OCI-LY1 (cell line): ENCODE measurements at regions not wholly inside any gene's neighbourhood (a gene's known extent, or its start where the extent isn't known, plus 50 kb on each side); places are given as distances from the start of the nearest gene placed in this dataset.

Experiments used
- H2AFZ ChIP-seq: fragments of 200-600 bp; sonication (generic), shearing (Covaris generic); 2 replicates; pipeline ENCODE4 v1.6.0; 2014; ENCODE audit warnings: antibody characterized with exemption, mild to moderate bottlenecking, low read length
- H3F3A ChIP-seq: fragments of 200-600 bp; sonication (generic), shearing (Covaris generic); 2 replicates; pipeline ENCODE4 v1.6.0; 2014; ENCODE audit warnings: mild to moderate bottlenecking, antibody characterized with exemption, low read length, moderate library complexity; ENCODE audit not compliant: insufficient read depth
- H3K27ac ChIP-seq: fragments of 200-600 bp; sonication (generic); 2 replicates; pipeline ENCODE4 v1.5.1; 2014; ENCODE audit warnings: low read length, mixed run types, mild to moderate bottlenecking, low read depth; ENCODE audit not compliant: poor library complexity, severe bottlenecking
- H3K27me3 ChIP-seq: fragments of 200-600 bp; sonication (generic); 2 replicates; pipeline ENCODE4 v1.6.0; 2014; ENCODE audit warnings: antibody characterized with exemption, mild to moderate bottlenecking, low read length, moderate library complexity; ENCODE audit not compliant: insufficient read depth
- H3K36me3 ChIP-seq: fragments of 200-600 bp; sonication (generic); 2 replicates; pipeline ENCODE4 v1.6.1; 2014; ENCODE audit warnings: mild to moderate bottlenecking, antibody characterized with exemption, low read length, moderate library complexity, mixed read lengths; ENCODE audit not compliant: insufficient read depth
- H3K4me1 ChIP-seq: fragments of 200-600 bp; sonication (generic); 2 replicates; pipeline ENCODE4 v1.5.1; 2014; ENCODE audit warnings: mild to moderate bottlenecking, low read length, moderate library complexity; ENCODE audit not compliant: insufficient read depth, severe bottlenecking
- H3K4me2 ChIP-seq: fragments of 200-600 bp; sonication (generic), shearing (Covaris generic); 2 replicates; pipeline ENCODE4 v1.6.1; 2014; ENCODE audit warnings: low read length
- H3K4me3 ChIP-seq: fragments of 200-600 bp; sonication (generic); 2 replicates; pipeline ENCODE4 v1.5.1; 2014; ENCODE audit warnings: low read length, low read depth, mild to moderate bottlenecking, mixed read lengths; ENCODE audit not compliant: poor library complexity, severe bottlenecking
- H3K79me2 ChIP-seq: fragments of 200-600 bp; shearing (Covaris generic); 2 replicates; pipeline ENCODE4 v1.6.1; 2016; ENCODE audit warnings: mixed run types, low read length, mixed read lengths; ENCODE audit not compliant: insufficient read depth
- H3K9ac ChIP-seq: fragments of 200-600 bp; sonication (generic), shearing (Covaris generic); 2 replicates; pipeline ENCODE4 v1.6.1; 2014; ENCODE audit warnings: mild to moderate bottlenecking, low read length, mixed read lengths
- H3K9me2 ChIP-seq: fragments of 200-600 bp; sonication (generic), shearing (Covaris generic); 2 replicates; pipeline ENCODE4 v1.6.1; 2014; ENCODE audit warnings: low read depth, mild to moderate bottlenecking, low read length, mixed read lengths
- H3K9me3 ChIP-seq: fragments of 200-600 bp; shearing (Covaris generic); 2 replicates; pipeline ENCODE4 v1.6.1; 2014; ENCODE audit warnings: low read length, mixed read lengths
- H4K20me1 ChIP-seq: fragments of 200-600 bp; sonication (generic), shearing (Covaris generic); 2 replicates; pipeline ENCODE4 v1.6.0; 2016; ENCODE audit warnings: mild to moderate bottlenecking, low read length; ENCODE audit not compliant: insufficient read depth
- EZH2 ChIP-seq: fragments of 200-600 bp; sonication (generic), shearing (Covaris generic); IDR thresholded peaks from 2 replicates; pipeline ENCODE4 v1.8.0; 2017; ENCODE audit warnings: borderline replicate concordance, mixed run types, mild to moderate bottlenecking, antibody characterized with exemption, low read length, moderate library complexity, mixed read lengths
- TF ChIP-seq, protein P1 (sequence below): fragments of 200-600 bp; sonication (generic), shearing (Covaris generic); IDR thresholded peaks from 2 replicates; pipeline ENCODE4 v1.5.1; 2017; ENCODE audit warnings: mild to moderate bottlenecking, antibody characterized with exemption, low read length, moderate library complexity, mixed read lengths

DNA sequence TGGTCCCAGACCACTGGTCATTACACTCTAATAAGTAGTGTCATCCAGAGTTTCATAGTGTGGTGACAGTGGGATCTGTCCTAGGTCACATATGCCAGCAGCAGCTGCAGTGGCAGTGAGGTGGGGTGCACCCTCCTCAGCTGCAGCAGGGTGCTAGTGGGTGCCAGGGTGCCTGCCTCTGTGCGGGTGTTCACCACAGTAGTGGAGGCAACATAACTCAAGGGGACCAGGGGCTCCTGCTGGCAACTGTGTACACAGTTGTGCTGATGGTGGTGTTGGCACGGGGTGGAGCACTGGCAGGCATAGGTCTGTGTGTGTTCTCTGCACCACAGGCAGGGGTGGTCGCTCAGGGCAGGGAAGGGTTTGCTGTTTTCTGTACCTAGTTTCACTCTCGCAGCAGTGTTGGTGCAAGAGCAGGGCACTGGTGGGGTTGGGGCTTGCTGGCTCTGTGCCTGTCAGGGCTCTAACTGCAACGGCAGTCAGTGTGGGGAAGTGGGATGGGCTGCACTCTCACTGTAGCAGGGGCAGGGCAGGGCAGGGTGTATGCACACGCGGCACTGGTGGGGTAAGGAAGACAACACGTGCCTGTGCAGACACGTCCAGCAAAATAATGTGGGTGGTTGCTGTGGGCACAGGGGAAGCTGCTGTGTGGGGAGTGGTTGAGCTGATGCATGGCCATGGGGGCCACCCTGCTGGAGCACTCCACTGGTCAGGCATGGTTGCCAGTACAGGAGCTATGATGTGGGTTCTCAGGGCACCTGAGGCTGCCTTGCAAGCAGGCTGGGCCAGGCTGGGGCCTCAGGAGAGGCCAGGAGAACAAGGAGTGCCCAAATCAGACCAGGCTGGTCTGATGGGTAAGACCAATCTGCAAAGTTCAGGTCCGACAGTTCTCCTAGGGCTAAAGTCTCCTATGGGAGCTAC is 226.6 kb downstream of the MEIS1 start:
- Histone ChIP-seq H4K20me1 (no peaks in the 10 kb centered on the region), H3K36me3 (no peaks in the 10 kb centered on the region), H3K4me1 (no peaks in the 10 kb centered on the region), H3K9ac (no peak overlapping the region), H2AFZ (no peak overlapping the region), H3K9me2 (no peaks in the 10 kb centered on the region), H3F3A (no peaks in the 10 kb centered on the region), H3K4me2 (no peak overlapping the region), H3K9me3 (no peaks in the 10 kb centered on the region), H3K27ac (no peak overlapping the region), H3K79me2 (no peaks in the 10 kb centered on the region), H3K4me3 (no peak overlapping the region), H3K27me3 (no peaks in the 10 kb centered on the region)
- TF ChIP-seq EZH2, result no peak
- TF ChIP-seq, protein P1, sequence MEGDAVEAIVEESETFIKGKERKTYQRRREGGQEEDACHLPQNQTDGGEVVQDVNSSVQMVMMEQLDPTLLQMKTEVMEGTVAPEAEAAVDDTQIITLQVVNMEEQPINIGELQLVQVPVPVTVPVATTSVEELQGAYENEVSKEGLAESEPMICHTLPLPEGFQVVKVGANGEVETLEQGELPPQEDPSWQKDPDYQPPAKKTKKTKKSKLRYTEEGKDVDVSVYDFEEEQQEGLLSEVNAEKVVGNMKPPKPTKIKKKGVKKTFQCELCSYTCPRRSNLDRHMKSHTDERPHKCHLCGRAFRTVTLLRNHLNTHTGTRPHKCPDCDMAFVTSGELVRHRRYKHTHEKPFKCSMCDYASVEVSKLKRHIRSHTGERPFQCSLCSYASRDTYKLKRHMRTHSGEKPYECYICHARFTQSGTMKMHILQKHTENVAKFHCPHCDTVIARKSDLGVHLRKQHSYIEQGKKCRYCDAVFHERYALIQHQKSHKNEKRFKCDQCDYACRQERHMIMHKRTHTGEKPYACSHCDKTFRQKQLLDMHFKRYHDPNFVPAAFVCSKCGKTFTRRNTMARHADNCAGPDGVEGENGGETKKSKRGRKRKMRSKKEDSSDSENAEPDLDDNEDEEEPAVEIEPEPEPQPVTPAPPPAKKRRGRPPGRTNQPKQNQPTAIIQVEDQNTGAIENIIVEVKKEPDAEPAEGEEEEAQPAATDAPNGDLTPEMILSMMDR, result no peak

GRCh38 chr2:66665124-66665984 is 230.4 kb downstream of the MEIS1 start:
- H3K4me2 ChIP-seq, result no peak overlapping the region
- H3K36me3 ChIP-seq, result no peaks in the 10 kb centered on the region
- TF ChIP-seq EZH2, result no peak
- TF ChIP-seq, protein P1, result no peak
- H3K27me3 ChIP-seq, result no peaks in the 10 kb centered on the region
- no peaks in the 10 kb centered on the region for H3K9me3 ChIP-seq
- H3K4me3 ChIP-seq, result no peak overlapping the region
- H2AFZ ChIP-seq, result no peak overlapping the region
- H3K27ac ChIP-seq, result no peak overlapping the region
- H3K9ac ChIP-seq, result no peak overlapping the region
- H4K20me1 ChIP-seq, result no peaks in the 10 kb centered on the region
- H3F3A ChIP-seq, result no peaks in the 10 kb centered on the region
- H3K9me2 ChIP-seq, result no peaks in the 10 kb centered on the region
- no peaks in the 10 kb centered on the region for H3K79me2 ChIP-seq
- H3K4me1 ChIP-seq, result no peaks in the 10 kb centered on the region

DNA sequence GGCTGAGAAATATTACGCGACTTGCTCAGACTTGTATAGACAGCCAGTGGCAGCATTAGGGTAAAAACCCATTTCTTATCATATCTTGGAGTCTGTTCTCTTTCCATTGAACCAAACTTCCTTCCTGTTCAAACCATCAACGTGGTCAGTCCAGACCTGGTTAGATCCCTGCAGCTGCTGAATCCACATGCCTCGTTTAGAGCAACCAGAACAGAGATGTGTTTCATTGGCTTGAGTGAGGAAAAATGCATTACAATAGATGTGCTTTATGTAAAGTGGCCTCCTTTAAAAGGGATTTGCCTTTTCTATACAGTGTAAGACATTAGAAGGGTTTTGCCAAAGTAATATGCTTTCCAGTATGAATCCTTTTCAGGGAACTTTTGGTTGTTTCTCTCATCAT is 232.4 kb downstream of the MEIS1 start:
- Histone ChIP-seq H3K27me3 (no peaks in the 10 kb centered on the region), H3K4me1 (no peaks in the 10 kb centered on the region), H3K79me2 (no peaks in the 10 kb centered on the region), H3F3A (no peaks in the 10 kb centered on the region), H3K36me3 (no peaks in the 10 kb centered on the region), H3K27ac (no peak overlapping the region), H3K4me2 (no peak overlapping the region), H3K9me2 (no peaks in the 10 kb centered on the region), H3K9me3 (no peaks in the 10 kb centered on the region), H4K20me1 (no peaks in the 10 kb centered on the region), H3K9ac (no peak overlapping the region), H3K4me3 (no peak overlapping the region), H2AFZ (no peak overlapping the region)
- TF ChIP-seq, protein P1, result no peak
- TF ChIP-seq EZH2, result no peak
